Bronchial epithelial cell (primary cell): ENCODE measurements at regions not wholly inside any gene's neighbourhood (a gene's known extent, or its start where the extent isn't known, plus 50 kb on each side); places are given as distances from the start of the nearest gene placed in this dataset.

Experiments
- DNase-seq: peaks from one replicate; pipeline ENCODE4 v3.0.0-alpha.2; 2010; ENCODE audit warnings: low read depth
- FAIRE-seq: peaks from 2 replicates; lab custom pipeline; 2011; peaks lifted over from hg19 to GRCh38; lab: Jason Lieb, UNC
- H3K27me3 ChIP-seq: 2 replicates; pipeline ENCODE4 v1.5.1; 2011; ENCODE audit warnings: low read length; ENCODE audit not compliant: control insufficient read depth, insufficient read depth
- H3K36me3 ChIP-seq: 2 replicates; pipeline ENCODE4 v1.5.1; 2011; ENCODE audit warnings: low read length; ENCODE audit not compliant: control insufficient read depth, insufficient read depth
- H3K4me3 ChIP-seq: 2 replicates; pipeline ENCODE4 v1.5.1; 2011; ENCODE audit warnings: mild to moderate bottlenecking, low read depth, low read length, control low read depth
- TF ChIP-seq, protein P1 (sequence below): IDR thresholded peaks from 2 replicates; pipeline ENCODE4 v1.5.1; 2011; ENCODE audit warnings: mild to moderate bottlenecking, moderate library complexity, low read length, control low read depth, inconsistent platforms; ENCODE audit not compliant: insufficient read depth, severe bottlenecking

DNA sequence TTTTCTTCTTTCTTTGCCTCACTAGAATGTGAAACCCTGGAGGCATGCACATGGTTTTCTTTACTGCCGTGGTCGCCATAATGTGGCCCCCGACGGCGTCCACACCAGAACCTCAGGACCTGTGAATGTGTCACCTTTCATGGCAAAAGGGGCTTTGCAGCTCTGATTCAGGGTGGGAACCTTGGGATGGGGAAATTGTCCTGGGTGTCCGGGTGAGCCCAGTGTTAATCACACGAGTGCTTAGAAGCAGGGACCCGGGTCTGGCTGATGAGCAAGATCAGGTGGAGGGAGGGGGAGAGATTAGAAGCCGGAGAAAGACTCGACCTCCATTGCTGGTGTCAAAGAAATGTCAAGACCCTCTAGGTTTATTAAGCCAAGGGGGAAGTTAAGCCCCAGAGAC, 74.7 kb upstream of the SHISAL1 start:
- Histone ChIP-seq H3K36me3 (no peaks in the 10 kb centered on the region), H3K4me3 (no peak overlapping the region), H3K27me3 (peaks cover 5% of the 10 kb centered on the region)
- FAIRE-seq (no peak), DNase-seq (no peak)
- TF ChIP-seq, protein P1, sequence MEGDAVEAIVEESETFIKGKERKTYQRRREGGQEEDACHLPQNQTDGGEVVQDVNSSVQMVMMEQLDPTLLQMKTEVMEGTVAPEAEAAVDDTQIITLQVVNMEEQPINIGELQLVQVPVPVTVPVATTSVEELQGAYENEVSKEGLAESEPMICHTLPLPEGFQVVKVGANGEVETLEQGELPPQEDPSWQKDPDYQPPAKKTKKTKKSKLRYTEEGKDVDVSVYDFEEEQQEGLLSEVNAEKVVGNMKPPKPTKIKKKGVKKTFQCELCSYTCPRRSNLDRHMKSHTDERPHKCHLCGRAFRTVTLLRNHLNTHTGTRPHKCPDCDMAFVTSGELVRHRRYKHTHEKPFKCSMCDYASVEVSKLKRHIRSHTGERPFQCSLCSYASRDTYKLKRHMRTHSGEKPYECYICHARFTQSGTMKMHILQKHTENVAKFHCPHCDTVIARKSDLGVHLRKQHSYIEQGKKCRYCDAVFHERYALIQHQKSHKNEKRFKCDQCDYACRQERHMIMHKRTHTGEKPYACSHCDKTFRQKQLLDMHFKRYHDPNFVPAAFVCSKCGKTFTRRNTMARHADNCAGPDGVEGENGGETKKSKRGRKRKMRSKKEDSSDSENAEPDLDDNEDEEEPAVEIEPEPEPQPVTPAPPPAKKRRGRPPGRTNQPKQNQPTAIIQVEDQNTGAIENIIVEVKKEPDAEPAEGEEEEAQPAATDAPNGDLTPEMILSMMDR: no peak

DNA sequence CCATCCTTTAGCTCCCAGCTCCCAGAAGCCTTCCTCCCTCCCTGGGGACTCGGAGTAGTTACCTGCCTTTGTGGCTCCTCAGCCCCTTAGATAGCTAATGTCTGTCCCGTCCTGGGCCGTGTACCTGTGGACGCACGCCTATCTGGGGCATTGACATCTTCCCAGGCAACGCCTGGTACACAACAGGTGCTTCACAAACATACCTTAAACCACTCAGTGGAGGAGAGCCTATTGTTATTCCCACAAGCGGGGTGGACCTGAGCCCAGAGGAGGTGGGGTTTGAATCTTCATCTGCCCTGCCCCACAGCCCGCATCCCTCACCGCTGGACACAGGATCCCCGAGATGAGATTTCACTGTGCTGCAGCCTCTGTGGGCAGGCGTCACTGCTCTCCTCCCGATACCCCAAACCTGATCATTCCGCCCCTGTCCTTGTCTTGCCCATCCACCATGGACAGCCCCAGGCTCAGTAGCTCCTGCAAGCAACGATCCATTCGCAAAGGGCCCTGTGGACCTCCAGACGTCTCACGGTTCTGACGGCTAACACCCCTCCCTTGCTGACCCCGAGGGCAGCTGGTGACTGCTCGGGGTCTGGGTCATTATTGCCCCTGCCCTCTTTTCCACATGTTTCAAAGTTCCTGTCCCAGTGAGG, 73.8 kb upstream of the SHISAL1 start:
- H3K4me3 ChIP-seq: no peak overlapping the region
- no peak for FAIRE-seq
- DNase-seq: no peak
- H3K27me3 ChIP-seq: peaks cover 12% of the 10 kb centered on the region
- H3K36me3 ChIP-seq: no peaks in the 10 kb centered on the region
- TF ChIP-seq, protein P1: no peak

DNA sequence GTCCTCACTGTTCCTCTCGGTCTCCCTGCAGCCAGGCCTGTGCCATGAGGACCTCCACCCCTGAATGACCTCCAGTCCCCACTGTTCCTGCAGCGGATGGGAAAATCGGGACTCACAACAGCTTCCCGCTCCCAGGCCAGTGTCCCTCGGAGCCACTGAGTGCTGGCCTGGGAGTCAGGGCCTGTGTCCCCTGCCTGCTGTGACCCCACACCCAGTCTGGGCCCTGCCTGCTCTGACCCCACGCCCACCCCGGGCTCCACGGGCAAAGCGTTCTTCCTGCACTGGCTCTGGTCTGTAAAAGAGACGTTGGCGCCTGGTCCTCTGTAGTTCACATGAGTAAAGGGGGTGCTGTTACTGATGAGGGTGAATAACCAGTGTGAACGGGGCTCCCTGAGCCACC, 73.0 kb upstream of the SHISAL1 start:
- TF ChIP-seq, protein P1: no peak
- H3K4me3 ChIP-seq: no peak overlapping the region
- no peak for FAIRE-seq
- H3K27me3 ChIP-seq: peaks cover 13% of the 10 kb centered on the region
- no peak for DNase-seq
- H3K36me3 ChIP-seq: no peaks in the 10 kb centered on the region

DNA sequence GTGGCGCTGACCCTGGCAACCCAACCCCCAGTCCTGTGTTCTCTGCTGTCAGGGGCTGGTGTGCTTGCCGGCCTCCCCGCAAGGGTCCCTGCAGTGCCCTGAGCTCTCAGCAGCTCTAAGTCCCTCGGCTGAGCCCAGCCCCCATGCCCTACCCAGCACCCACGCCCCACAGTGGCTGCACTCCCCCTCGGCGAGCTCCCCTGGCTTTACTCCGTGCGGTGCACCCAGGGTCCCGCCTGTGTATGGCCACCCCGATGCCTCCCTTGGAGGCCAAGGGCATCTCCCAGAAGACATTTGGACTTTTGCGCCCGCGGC, 72.5 kb upstream of the SHISAL1 start:
- FAIRE-seq (no peak), DNase-seq (no peak)
- H3K36me3 ChIP-seq: no peaks in the 10 kb centered on the region
- TF ChIP-seq, protein P1: no peak
- no peak overlapping the region for H3K4me3 ChIP-seq
- H3K27me3 ChIP-seq: peaks cover 15% of the 10 kb centered on the region

DNA sequence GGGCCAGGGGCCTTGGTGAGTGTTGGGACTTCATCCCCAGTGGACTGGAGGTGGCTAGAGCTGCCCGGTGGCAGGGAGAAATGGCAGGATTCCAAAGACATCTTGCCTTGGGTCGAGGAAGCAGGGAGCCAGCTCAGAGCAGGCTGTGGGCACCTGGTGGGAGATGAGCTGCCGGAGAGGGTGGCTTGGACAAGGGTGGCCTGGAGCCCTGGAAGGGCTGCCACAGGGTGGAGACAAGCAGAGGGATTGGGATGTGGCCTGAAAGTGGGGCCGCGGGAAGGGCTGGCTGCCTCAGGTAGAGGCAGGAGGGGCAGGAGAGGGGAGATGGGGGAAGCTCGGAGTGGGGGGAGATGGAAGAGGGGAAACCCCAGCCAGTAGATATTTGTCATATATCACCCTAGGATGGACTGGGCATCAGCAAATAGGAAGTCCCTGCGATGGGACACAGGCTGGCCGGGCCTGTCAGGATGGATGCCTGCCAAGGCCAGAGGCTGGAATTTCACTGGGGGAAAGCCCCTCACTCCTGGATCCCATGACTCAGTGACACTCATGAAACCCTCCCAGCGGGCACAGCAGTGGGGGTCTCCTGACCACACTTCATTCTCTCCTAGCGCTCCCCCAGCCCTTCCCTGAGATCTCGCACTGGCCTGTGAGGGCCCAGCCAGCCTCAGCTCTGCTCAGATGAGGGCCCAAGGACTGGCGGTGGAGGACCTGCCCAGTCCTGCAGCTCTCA, 72.0 kb upstream of the SHISAL1 start:
- no peak for DNase-seq
- Histone ChIP-seq H3K27me3 (peaks cover 19% of the 10 kb centered on the region), H3K36me3 (no peaks in the 10 kb centered on the region), H3K4me3 (no peak overlapping the region)
- no peak for FAIRE-seq
- TF ChIP-seq, protein P1: no peak
